Parathyroid adenoma (tissue), 2 donors: ENCODE measurements at regions not wholly inside any gene's neighbourhood (a gene's known extent, or its start where the extent isn't known, plus 50 kb on each side); places are given as distances from the start of the nearest gene placed in this dataset.
"Not testable (repeated sequence)": the region's sequence is repeated elsewhere in the genome, so short reads cannot be mapped to it uniquely, and the experiment has no call there.

Source experiments
- H2AFZ ChIP-seq: fragments of 300-600 bp; sonication (generic); one replicate; pipeline ENCODE4 v1.7.0; 2017; ENCODE audit warnings: antibody characterized with exemption, mild to moderate bottlenecking
- H3K27ac ChIP-seq: fragments of 300-600 bp; sonication (generic); one replicate; pipeline ENCODE4 v1.7.0; 2017
- H3K27me3 ChIP-seq: fragments of 300-600 bp; sonication (generic); one replicate; pipeline ENCODE4 v1.7.0; 2017; ENCODE audit warnings: low read length; ENCODE audit not compliant: control insufficient read depth, insufficient read depth
- H3K36me3 ChIP-seq: fragments of 300-600 bp; sonication (generic); one replicate; pipeline ENCODE4 v1.7.0; 2017; ENCODE audit warnings: low read length; ENCODE audit not compliant: control insufficient read depth, insufficient read depth
- H3K4me1 ChIP-seq: fragments of 300-600 bp; sonication (generic); one replicate; pipeline ENCODE4 v1.7.0; 2017; ENCODE audit warnings: control low read depth
- H3K4me2 ChIP-seq: fragments of 300-600 bp; sonication (generic); one replicate; pipeline ENCODE4 v1.7.0; 2017; ENCODE audit warnings: low read length
- H3K4me3 ChIP-seq: fragments of 300-600 bp; sonication (generic); one replicate; pipeline ENCODE4 v1.7.0; 2017; ENCODE audit warnings: low read depth, low read length
- H3K79me2 ChIP-seq: fragments of 300-600 bp; sonication (generic); one replicate; pipeline ENCODE4 v1.7.0; 2017; ENCODE audit warnings: control low read depth
- H3K9ac ChIP-seq: fragments of 300-600 bp; sonication (generic); one replicate; pipeline ENCODE4 v1.7.0; 2017; ENCODE audit warnings: mild to moderate bottlenecking
- H3K9me3 ChIP-seq: fragments of 300-600 bp; sonication (generic); one replicate; pipeline ENCODE4 v1.7.0; 2017; ENCODE audit warnings: low read length; ENCODE audit not compliant: control insufficient read depth
- TF ChIP-seq, protein P1 (sequence below): fragments of 300-600 bp; sonication (generic); IDR thresholded peaks from one replicate; pipeline ENCODE4 v1.7.0; 2017; ENCODE audit warnings: antibody characterized with exemption, mild to moderate bottlenecking
- donor health status: primary hyperparathyroidism.

DNA sequence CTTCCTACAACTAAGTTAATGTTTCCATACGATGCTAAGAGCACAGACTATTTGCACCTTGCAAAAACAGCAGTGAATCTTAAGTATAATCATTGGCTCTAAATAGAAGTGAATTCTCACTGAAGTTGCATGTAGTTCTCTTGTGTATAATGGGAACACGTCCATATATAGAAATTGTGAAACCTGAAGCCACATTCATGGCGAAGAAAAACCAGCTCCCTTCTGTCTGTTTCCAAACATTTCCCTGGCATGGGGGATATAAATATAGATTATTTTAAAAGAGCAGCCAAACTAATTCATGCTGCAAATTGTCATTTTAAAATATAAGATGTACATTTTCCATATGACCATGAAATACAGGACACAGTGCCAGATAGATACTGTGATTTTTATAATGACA lies 71.1 kb downstream of the TRAM1L1 start:
- no peak overlapping the region for H3K4me3 ChIP-seq
- no peak overlapping the region for H3K4me2 ChIP-seq
- no peaks in the 10 kb centered on the region for H3K4me1 ChIP-seq
- no peak overlapping the region for H3K9ac ChIP-seq
- H3K27ac ChIP-seq, result no peak overlapping the region
- H3K9me3 ChIP-seq, result no peaks in the 10 kb centered on the region
- no peaks in the 10 kb centered on the region for H3K79me2 ChIP-seq
- no peaks in the 10 kb centered on the region for H3K27me3 ChIP-seq
- no peaks in the 10 kb centered on the region for H3K36me3 ChIP-seq
- no peak overlapping the region for H2AFZ ChIP-seq
- TF ChIP-seq, protein P1, sequence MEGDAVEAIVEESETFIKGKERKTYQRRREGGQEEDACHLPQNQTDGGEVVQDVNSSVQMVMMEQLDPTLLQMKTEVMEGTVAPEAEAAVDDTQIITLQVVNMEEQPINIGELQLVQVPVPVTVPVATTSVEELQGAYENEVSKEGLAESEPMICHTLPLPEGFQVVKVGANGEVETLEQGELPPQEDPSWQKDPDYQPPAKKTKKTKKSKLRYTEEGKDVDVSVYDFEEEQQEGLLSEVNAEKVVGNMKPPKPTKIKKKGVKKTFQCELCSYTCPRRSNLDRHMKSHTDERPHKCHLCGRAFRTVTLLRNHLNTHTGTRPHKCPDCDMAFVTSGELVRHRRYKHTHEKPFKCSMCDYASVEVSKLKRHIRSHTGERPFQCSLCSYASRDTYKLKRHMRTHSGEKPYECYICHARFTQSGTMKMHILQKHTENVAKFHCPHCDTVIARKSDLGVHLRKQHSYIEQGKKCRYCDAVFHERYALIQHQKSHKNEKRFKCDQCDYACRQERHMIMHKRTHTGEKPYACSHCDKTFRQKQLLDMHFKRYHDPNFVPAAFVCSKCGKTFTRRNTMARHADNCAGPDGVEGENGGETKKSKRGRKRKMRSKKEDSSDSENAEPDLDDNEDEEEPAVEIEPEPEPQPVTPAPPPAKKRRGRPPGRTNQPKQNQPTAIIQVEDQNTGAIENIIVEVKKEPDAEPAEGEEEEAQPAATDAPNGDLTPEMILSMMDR, result no peak

DNA sequence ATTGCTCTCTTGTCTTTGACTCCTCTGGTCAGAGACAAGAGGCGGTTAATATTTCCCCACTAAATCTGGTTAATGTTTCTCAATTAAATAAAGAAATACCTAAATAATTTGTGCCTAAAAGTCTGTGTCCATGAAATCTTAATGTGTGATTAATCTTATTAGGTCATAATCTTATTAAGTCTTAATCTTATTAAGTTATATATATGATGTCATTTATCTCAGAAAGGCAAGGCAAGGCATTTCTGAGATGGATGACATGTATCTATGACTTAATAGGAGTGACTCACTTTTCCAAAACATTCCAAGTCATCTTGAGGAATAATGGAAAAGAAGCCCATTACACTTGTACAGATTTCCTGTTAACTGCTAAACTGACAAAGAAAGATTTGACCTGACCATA lies 74.7 kb downstream of the TRAM1L1 start:
- Histone ChIP-seq H3K9ac (no peak overlapping the region), H2AFZ (no peak overlapping the region), H3K27me3 (no peaks in the 10 kb centered on the region), H3K4me1 (no peaks in the 10 kb centered on the region), H3K79me2 (no peaks in the 10 kb centered on the region), H3K36me3 (no peaks in the 10 kb centered on the region), H3K4me3 (no peak overlapping the region), H3K9me3 (no peaks in the 10 kb centered on the region), H3K4me2 (no peak overlapping the region), H3K27ac (no peak overlapping the region)
- TF ChIP-seq, protein P1, result no peak

DNA sequence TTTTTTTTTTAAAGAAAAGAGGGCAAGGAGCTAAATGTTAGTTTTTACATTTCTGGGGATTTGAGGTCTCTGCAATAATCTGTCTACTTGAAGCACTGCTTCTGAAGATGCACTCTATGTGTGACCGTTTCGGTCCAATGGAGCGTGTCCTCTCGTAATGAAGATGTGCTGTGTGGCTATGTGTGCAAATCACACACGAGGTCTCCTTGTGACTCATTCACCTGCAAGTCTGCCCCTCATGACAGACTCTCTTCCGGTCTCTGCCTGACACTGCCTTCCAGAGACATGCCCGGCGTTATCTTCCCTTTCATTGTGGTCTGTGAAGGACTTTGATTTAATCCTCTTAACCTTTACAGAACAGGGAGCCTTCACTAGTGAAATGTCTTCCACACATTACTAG lies 84.3 kb downstream of the TRAM1L1 start:
- Histone ChIP-seq H3K79me2 (no peaks in the 10 kb centered on the region), H3K4me1 (no peaks in the 10 kb centered on the region), H3K27me3 (no peaks in the 10 kb centered on the region), H3K9ac (no peak overlapping the region), H2AFZ (no peak overlapping the region), H3K36me3 (no peaks in the 10 kb centered on the region), H3K4me3 (no peak overlapping the region), H3K4me2 (no peak overlapping the region), H3K9me3 (no peaks in the 10 kb centered on the region), H3K27ac (no peak overlapping the region)
- TF ChIP-seq, protein P1, result no peak

DNA sequence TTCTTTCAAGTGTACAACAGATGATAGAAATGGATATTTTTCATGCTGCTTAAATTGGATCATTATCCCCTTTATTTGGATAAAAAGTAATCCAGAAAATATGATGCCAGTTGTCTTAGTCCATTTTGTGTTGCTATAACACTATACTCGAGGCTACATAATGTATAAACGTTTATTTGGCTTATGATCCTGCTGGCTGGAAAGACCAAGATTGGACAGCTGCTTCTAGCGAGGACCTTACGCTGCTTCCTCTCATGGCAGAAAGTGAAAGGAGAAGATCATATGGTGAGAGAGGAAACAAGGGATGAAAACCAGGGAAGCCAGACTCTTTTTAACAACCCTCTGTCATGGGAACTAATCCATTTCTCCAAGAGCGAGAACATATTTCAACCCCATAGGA lies 102.7 kb downstream of the TRAM1L1 start:
- TF ChIP-seq, protein P1, result no peak
- no peak overlapping the region for H3K4me2 ChIP-seq
- H3K27ac ChIP-seq, result no peak overlapping the region
- no peaks in the 10 kb centered on the region for H3K27me3 ChIP-seq
- H3K4me3 ChIP-seq, result no peak overlapping the region
- H3K36me3 ChIP-seq, result no peaks in the 10 kb centered on the region
- H3K79me2 ChIP-seq, result no peaks in the 10 kb centered on the region
- no peaks in the 10 kb centered on the region for H3K4me1 ChIP-seq
- H2AFZ ChIP-seq, result no peak overlapping the region
- no peak overlapping the region for H3K9ac ChIP-seq
- H3K9me3 ChIP-seq, result no peaks in the 10 kb centered on the region

DNA sequence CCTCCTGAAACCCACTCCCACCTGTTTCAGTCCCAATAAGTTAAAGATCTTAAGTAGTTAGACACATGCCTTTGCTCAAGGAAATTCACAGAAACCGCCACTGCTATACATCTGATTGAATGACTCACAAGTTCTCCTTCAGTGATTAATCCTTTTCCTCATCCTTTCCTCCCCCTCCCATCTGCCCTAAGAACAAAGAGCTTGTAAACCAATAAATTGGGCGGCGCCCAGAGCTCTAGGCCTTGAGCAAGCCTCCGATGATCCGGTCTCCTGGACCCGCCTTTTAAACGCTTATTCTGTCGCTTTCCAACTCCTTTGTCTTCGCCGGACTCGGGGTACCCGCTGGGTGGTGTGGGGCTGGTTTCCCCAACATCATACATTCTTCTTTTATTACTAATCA lies 104.9 kb downstream of the TRAM1L1 start:
- H3K27me3 ChIP-seq, H3K27ac ChIP-seq, H3K4me3 ChIP-seq, H3K4me1 ChIP-seq, H2AFZ ChIP-seq, H3K4me2 ChIP-seq, H3K9ac ChIP-seq, H3K79me2 ChIP-seq, H3K36me3 ChIP-seq, H3K9me3 ChIP-seq: not testable (repeated sequence)
